ENCODE measurements at regions not wholly inside any gene's neighbourhood (a gene's known extent, or its start where the extent isn't known, plus 50 kb on each side); places are given as distances from the start of the nearest gene placed in this dataset.
A peak's percentile ranks its signal among the peaks of the same experiment; 100 is the strongest.

- TF ChIP-seq CTCF (IDR thresholded peaks at IDR 0.05; ENCODE audit: low read depth, low read length, poor library complexity, severe bottlenecking), result peak; percentile 69
- no peak for TF ChIP-seq EZH2phosphoT487 (IDR thresholded peaks at IDR 0.05; ENCODE audit: borderline replicate concordance, low read length)
These were observed 1012.4 kb upstream of the CRIM1 start for GRCh38 chr2:35343135-35343534.
